ENCODE measurements at regions not wholly inside any gene's neighbourhood (a gene's known extent, or its start where the extent isn't known, plus 50 kb on each side); places are given as distances from the start of the nearest gene placed in this dataset.

DNA sequence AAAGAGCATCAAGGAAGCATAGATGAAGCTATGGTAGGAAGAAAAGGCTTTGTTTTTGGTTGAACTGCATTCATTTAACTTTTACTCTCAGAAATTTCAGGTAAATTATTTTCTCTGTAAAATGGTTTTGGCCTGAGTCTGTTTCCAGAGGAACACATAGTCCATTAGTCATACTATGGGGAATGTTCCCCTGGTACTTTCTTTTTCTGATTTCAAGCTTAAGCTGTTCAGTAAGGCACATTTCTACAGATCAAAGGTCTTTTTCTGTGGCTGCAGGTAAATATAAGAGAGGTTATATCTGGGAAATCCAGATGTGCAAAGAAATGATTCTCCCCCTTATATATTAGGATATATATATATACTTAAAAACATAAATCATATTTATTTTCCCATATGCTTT, 1744.4 kb upstream of the ADGRL3 start:
- TF ChIP-seq, protein P1, sequence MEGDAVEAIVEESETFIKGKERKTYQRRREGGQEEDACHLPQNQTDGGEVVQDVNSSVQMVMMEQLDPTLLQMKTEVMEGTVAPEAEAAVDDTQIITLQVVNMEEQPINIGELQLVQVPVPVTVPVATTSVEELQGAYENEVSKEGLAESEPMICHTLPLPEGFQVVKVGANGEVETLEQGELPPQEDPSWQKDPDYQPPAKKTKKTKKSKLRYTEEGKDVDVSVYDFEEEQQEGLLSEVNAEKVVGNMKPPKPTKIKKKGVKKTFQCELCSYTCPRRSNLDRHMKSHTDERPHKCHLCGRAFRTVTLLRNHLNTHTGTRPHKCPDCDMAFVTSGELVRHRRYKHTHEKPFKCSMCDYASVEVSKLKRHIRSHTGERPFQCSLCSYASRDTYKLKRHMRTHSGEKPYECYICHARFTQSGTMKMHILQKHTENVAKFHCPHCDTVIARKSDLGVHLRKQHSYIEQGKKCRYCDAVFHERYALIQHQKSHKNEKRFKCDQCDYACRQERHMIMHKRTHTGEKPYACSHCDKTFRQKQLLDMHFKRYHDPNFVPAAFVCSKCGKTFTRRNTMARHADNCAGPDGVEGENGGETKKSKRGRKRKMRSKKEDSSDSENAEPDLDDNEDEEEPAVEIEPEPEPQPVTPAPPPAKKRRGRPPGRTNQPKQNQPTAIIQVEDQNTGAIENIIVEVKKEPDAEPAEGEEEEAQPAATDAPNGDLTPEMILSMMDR (conservative IDR thresholded peaks at IDR 0.05; ENCODE audit: low read depth in 2 of 2): no peak
- TF ChIP-seq, protein P2, sequence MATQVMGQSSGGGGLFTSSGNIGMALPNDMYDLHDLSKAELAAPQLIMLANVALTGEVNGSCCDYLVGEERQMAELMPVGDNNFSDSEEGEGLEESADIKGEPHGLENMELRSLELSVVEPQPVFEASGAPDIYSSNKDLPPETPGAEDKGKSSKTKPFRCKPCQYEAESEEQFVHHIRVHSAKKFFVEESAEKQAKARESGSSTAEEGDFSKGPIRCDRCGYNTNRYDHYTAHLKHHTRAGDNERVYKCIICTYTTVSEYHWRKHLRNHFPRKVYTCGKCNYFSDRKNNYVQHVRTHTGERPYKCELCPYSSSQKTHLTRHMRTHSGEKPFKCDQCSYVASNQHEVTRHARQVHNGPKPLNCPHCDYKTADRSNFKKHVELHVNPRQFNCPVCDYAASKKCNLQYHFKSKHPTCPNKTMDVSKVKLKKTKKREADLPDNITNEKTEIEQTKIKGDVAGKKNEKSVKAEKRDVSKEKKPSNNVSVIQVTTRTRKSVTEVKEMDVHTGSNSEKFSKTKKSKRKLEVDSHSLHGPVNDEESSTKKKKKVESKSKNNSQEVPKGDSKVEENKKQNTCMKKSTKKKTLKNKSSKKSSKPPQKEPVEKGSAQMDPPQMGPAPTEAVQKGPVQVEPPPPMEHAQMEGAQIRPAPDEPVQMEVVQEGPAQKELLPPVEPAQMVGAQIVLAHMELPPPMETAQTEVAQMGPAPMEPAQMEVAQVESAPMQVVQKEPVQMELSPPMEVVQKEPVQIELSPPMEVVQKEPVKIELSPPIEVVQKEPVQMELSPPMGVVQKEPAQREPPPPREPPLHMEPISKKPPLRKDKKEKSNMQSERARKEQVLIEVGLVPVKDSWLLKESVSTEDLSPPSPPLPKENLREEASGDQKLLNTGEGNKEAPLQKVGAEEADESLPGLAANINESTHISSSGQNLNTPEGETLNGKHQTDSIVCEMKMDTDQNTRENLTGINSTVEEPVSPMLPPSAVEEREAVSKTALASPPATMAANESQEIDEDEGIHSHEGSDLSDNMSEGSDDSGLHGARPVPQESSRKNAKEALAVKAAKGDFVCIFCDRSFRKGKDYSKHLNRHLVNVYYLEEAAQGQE (IDR thresholded peaks at IDR 0.05; ENCODE audit: unreplicated experiment): no peak
- no peak for TF ChIP-seq POLR2AphosphoS5 (IDR thresholded peaks at IDR 0.05; ENCODE audit: low read depth)
- TF ChIP-seq EZH2 (IDR thresholded peaks at IDR 0.05; ENCODE audit: low read depth, unreplicated experiment): no peak
- no peak for TF ChIP-seq JUNB (IDR thresholded peaks at IDR 0.05; ENCODE audit: unreplicated experiment)
- TF ChIP-seq ETS1 (IDR thresholded peaks at IDR 0.05): no peak
- no peak for TF ChIP-seq NANOG (IDR thresholded peaks at IDR 0.05; ENCODE audit: borderline replicate concordance)
